Kidney epithelial cell (primary cell): ENCODE measurements at regions not wholly inside any gene's neighbourhood (a gene's known extent, or its start where the extent isn't known, plus 50 kb on each side); places are given as distances from the start of the nearest gene placed in this dataset.

Experiments used
- DNase-seq: peaks from one replicate; pipeline ENCODE4 v3.0.0-alpha.2; 2010; ENCODE audit warnings: low read depth
- H3K27me3 ChIP-seq: 2 replicates; pipeline ENCODE4 v1.6.0; 2011; ENCODE audit warnings: low read length; ENCODE audit not compliant: control insufficient read depth, insufficient read depth
- H3K36me3 ChIP-seq: 2 replicates; pipeline ENCODE4 v1.5.1; 2011; ENCODE audit warnings: low read length; ENCODE audit not compliant: control insufficient read depth, insufficient read depth
- H3K4me3 ChIP-seq: 2 replicates; pipeline ENCODE4 v1.5.1; 2011; ENCODE audit warnings: low read depth, mild to moderate bottlenecking, control low read depth, low read length
- TF ChIP-seq, protein P1 (sequence below): IDR thresholded peaks from 2 replicates; pipeline ENCODE4 v1.5.1; 2011; ENCODE audit warnings: mild to moderate bottlenecking, moderate library complexity, low read length, control low read depth, inconsistent platforms; ENCODE audit not compliant: insufficient read depth, poor library complexity, severe bottlenecking

DNA sequence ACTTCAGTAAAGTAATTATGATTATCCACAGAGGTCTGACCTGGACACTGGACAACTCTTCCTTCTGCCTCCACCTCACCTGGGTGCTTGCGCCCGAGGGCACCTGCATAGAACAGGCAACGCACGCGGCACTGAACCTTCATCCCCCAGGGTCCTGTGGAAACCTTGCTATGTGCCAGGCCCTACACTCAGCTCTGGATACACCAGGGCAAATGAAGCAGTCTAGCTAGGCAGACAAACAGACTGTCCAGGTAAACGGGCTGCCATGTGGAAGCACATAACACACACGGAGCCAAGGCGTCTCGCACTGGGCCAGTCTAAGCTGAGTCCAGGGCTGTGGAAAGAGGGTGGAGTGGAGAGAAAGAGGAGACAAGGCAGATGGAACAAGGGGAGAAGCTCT is 109.3 kb upstream of the AFDN start:
- Histone ChIP-seq H3K27me3 (peaks cover 22% of the 10 kb centered on the region), H3K4me3 (no peak overlapping the region)
- TF ChIP-seq, protein P1, sequence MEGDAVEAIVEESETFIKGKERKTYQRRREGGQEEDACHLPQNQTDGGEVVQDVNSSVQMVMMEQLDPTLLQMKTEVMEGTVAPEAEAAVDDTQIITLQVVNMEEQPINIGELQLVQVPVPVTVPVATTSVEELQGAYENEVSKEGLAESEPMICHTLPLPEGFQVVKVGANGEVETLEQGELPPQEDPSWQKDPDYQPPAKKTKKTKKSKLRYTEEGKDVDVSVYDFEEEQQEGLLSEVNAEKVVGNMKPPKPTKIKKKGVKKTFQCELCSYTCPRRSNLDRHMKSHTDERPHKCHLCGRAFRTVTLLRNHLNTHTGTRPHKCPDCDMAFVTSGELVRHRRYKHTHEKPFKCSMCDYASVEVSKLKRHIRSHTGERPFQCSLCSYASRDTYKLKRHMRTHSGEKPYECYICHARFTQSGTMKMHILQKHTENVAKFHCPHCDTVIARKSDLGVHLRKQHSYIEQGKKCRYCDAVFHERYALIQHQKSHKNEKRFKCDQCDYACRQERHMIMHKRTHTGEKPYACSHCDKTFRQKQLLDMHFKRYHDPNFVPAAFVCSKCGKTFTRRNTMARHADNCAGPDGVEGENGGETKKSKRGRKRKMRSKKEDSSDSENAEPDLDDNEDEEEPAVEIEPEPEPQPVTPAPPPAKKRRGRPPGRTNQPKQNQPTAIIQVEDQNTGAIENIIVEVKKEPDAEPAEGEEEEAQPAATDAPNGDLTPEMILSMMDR = no peak

GRCh38 chr6:167717867-167718266 is 108.8 kb upstream of the AFDN start:
- Histone ChIP-seq H3K4me3 (no peak overlapping the region), H3K36me3 (no peaks in the 10 kb centered on the region), H3K27me3 (peaks cover 21% of the 10 kb centered on the region)
- DNase-seq = no peak
- TF ChIP-seq, protein P1 = no peak

More for the DNA sequence above, 109.3 kb upstream of the AFDN start:
- DNase-seq = no peak
- no peaks in the 10 kb centered on the region for H3K36me3 ChIP-seq

GRCh38 chr6:167719920-167720319 is 106.8 kb upstream of the AFDN start:
- Histone ChIP-seq H3K27me3 (peaks cover 11% of the 10 kb centered on the region), H3K36me3 (no peaks in the 10 kb centered on the region), H3K4me3 (no peak overlapping the region)
- TF ChIP-seq, protein P1 = no peak
- no peak for DNase-seq

- H3K4me3 ChIP-seq = no peak overlapping the region
- peaks cover 8% of the 10 kb centered on the region for H3K27me3 ChIP-seq
- TF ChIP-seq, protein P1 = no peak
- no peaks in the 10 kb centered on the region for H3K36me3 ChIP-seq
- DNase-seq = no peak
Measured at GRCh38 chr6:167720456-167721285, 106.0 kb upstream of the AFDN start.

DNA sequence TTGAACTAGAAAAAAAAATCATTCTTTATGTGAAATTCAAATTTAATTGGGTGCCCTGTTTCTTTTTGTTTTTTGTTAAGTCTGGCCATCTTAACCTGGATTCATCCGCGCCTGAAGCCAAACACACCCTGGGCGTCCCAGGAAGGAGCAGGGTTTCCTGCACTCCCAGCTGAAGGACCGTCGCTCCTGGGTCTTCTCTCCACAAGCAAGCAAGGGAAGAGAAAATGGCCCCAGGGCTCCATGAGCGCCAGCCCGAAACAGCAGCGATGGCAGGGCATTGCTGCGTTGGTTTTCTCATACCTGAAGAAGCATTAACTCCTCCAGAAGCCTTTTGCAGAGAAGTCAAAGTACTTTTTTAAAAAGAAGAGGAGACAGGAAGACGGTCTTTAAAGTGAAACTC is 105.4 kb upstream of the AFDN start:
- DNase-seq = no peak
- no peak overlapping the region for H3K4me3 ChIP-seq
- TF ChIP-seq, protein P1 = no peak
- H3K27me3 ChIP-seq = peaks cover 10% of the 10 kb centered on the region
- H3K36me3 ChIP-seq = no peaks in the 10 kb centered on the region
